Rectal smooth muscle tissue (tissue), 1 donor: ENCODE measurements at regions not wholly inside any gene's neighbourhood (a gene's known extent, or its start where the extent isn't known, plus 50 kb on each side); places are given as distances from the start of the nearest gene placed in this dataset.

Source experiments
- H3K27ac ChIP-seq: one replicate; pipeline ENCODE4 v1.7.0; 2013; ENCODE audit warnings: low read depth, low read length, inconsistent platforms
- H3K27me3 ChIP-seq: one replicate; pipeline ENCODE4 v1.7.0; 2013; ENCODE audit warnings: low read length; ENCODE audit not compliant: control insufficient read depth, insufficient read depth
- H3K36me3 ChIP-seq: one replicate; pipeline ENCODE4 v1.7.0; 2013; ENCODE audit warnings: low read length; ENCODE audit not compliant: control insufficient read depth, insufficient read depth
- H3K4me1 ChIP-seq: one replicate; pipeline ENCODE4 v1.7.0; 2013; ENCODE audit warnings: low read length; ENCODE audit not compliant: control insufficient read depth, insufficient read depth
- H3K4me3 ChIP-seq: one replicate; pipeline ENCODE4 v1.7.0; 2013; ENCODE audit warnings: low read length
- H3K9ac ChIP-seq: one replicate; pipeline ENCODE4 v1.7.0; 2013; ENCODE audit warnings: low read length

- Histone ChIP-seq H3K9ac (no peak overlapping the region), H3K4me1 (no peaks in the 10 kb centered on the region), H3K27ac (no peak overlapping the region), H3K4me3 (no peak overlapping the region), H3K27me3 (no peaks in the 10 kb centered on the region), H3K36me3 (no peaks in the 10 kb centered on the region)
Measured at GRCh38 chr1:184226100-184226487, 160.7 kb upstream of the C1orf21 start.

- no peak overlapping the region for H3K4me3 ChIP-seq
- no peaks in the 10 kb centered on the region for H3K36me3 ChIP-seq
- H3K27me3 ChIP-seq, result no peaks in the 10 kb centered on the region
- H3K9ac ChIP-seq, result no peak overlapping the region
- H3K4me1 ChIP-seq, result no peaks in the 10 kb centered on the region
- no peak overlapping the region for H3K27ac ChIP-seq
Measured at GRCh38 chr1:184228558-184228957, 158.3 kb upstream of the C1orf21 start.

GRCh38 chr1:184237588-184237987 lies 149.2 kb upstream of the C1orf21 start:
- Histone ChIP-seq H3K4me3 (no peak overlapping the region), H3K9ac (no peak overlapping the region), H3K27me3 (no peaks in the 10 kb centered on the region), H3K4me1 (no peaks in the 10 kb centered on the region), H3K36me3 (no peaks in the 10 kb centered on the region), H3K27ac (no peak overlapping the region)

GRCh38 chr1:184241446-184241845 lies 145.4 kb upstream of the C1orf21 start:
- Histone ChIP-seq H3K4me3 (no peak overlapping the region), H3K27ac (no peak overlapping the region), H3K4me1 (no peaks in the 10 kb centered on the region), H3K9ac (no peak overlapping the region), H3K27me3 (no peaks in the 10 kb centered on the region), H3K36me3 (no peaks in the 10 kb centered on the region)

- no peaks in the 10 kb centered on the region for H3K4me1 ChIP-seq
- H3K9ac ChIP-seq, result no peak overlapping the region
- no peak overlapping the region for H3K27ac ChIP-seq
- H3K36me3 ChIP-seq, result no peaks in the 10 kb centered on the region
- no peak overlapping the region for H3K4me3 ChIP-seq
- H3K27me3 ChIP-seq, result no peaks in the 10 kb centered on the region
Measured at GRCh38 chr1:184242507-184242943, 144.3 kb upstream of the C1orf21 start.

GRCh38 chr1:184244962-184245361 lies 141.9 kb upstream of the C1orf21 start:
- no peak overlapping the region for H3K27ac ChIP-seq
- H3K9ac ChIP-seq, result no peak overlapping the region
- no peaks in the 10 kb centered on the region for H3K4me1 ChIP-seq

GRCh38 chr1:184247671-184248070 lies 139.2 kb upstream of the C1orf21 start:
- Histone ChIP-seq H3K27me3 (no peaks in the 10 kb centered on the region), H3K4me1 (no peaks in the 10 kb centered on the region), H3K27ac (no peak overlapping the region), H3K36me3 (no peaks in the 10 kb centered on the region), H3K9ac (no peak overlapping the region), H3K4me3 (no peak overlapping the region)

More at GRCh38 chr1:184244962-184245361, 141.9 kb upstream of the C1orf21 start:
- no peaks in the 10 kb centered on the region for H3K36me3 ChIP-seq
- H3K4me3 ChIP-seq, result no peak overlapping the region
- no peaks in the 10 kb centered on the region for H3K27me3 ChIP-seq

- Histone ChIP-seq H3K4me3 (no peak overlapping the region), H3K27ac (no peak overlapping the region), H3K4me1 (no peaks in the 10 kb centered on the region)
Measured at GRCh38 chr1:184253921-184254320, 132.9 kb upstream of the C1orf21 start.

GRCh38 chr1:184254849-184255248 lies 132.0 kb upstream of the C1orf21 start:
- Histone ChIP-seq H3K4me1 (no peaks in the 10 kb centered on the region), H3K9ac (no peak overlapping the region), H3K27me3 (no peaks in the 10 kb centered on the region), H3K4me3 (no peak overlapping the region), H3K36me3 (no peaks in the 10 kb centered on the region), H3K27ac (no peak overlapping the region)

More at GRCh38 chr1:184253921-184254320, 132.9 kb upstream of the C1orf21 start:
- no peaks in the 10 kb centered on the region for H3K36me3 ChIP-seq
- H3K9ac ChIP-seq, result no peak overlapping the region
- H3K27me3 ChIP-seq, result no peaks in the 10 kb centered on the region

- H3K4me1 ChIP-seq, result no peaks in the 10 kb centered on the region
- H3K27me3 ChIP-seq, result no peaks in the 10 kb centered on the region
- H3K36me3 ChIP-seq, result no peaks in the 10 kb centered on the region
- H3K4me3 ChIP-seq, result no peak overlapping the region
- H3K27ac ChIP-seq, result no peak overlapping the region
- H3K9ac ChIP-seq, result no peak overlapping the region
Measured at GRCh38 chr1:184255560-184255959, 131.3 kb upstream of the C1orf21 start.

- Histone ChIP-seq H3K27ac (no peak overlapping the region), H3K27me3 (no peaks in the 10 kb centered on the region), H3K9ac (no peak overlapping the region), H3K36me3 (no peaks in the 10 kb centered on the region), H3K4me1 (no peaks in the 10 kb centered on the region), H3K4me3 (no peak overlapping the region)
Measured at GRCh38 chr1:184257873-184258272, 129.0 kb upstream of the C1orf21 start.

- H3K27ac ChIP-seq, result no peak overlapping the region
- no peaks in the 10 kb centered on the region for H3K36me3 ChIP-seq
- H3K27me3 ChIP-seq, result no peaks in the 10 kb centered on the region
- no peaks in the 10 kb centered on the region for H3K4me1 ChIP-seq
- no peak overlapping the region for H3K9ac ChIP-seq
- H3K4me3 ChIP-seq, result no peak overlapping the region
Measured at GRCh38 chr1:184258525-184258924, 128.3 kb upstream of the C1orf21 start.

GRCh38 chr1:184260382-184260781 lies 126.4 kb upstream of the C1orf21 start:
- Histone ChIP-seq H3K9ac (no peak overlapping the region), H3K4me3 (no peak overlapping the region), H3K36me3 (no peaks in the 10 kb centered on the region), H3K27ac (no peak overlapping the region), H3K27me3 (no peaks in the 10 kb centered on the region), H3K4me1 (no peaks in the 10 kb centered on the region)
